Right atrium auricular region (tissue), 2 donors: ENCODE measurements at regions not wholly inside any gene's neighbourhood (a gene's known extent, or its start where the extent isn't known, plus 50 kb on each side); places are given as distances from the start of the nearest gene placed in this dataset.
"Not testable (repeated sequence)": the region's sequence is repeated elsewhere in the genome, so short reads cannot be mapped to it uniquely, and the experiment has no call there.

ENCODE experiments used
- DNase-seq: peaks from one replicate; pipeline ENCODE4 v3.0.0-alpha.2; 2019; ENCODE audit warnings: low spot score
- H3K27ac ChIP-seq, 2 donors: fragments of 200-600 bp; sonication (generic); 1 replicate in 1 of 2; 2 replicates in 1 of 2; pipeline ENCODE4 v1.5.1; 2016 to 2019
- H3K27me3 ChIP-seq, 2 donors: fragments of 200-600 bp; sonication (generic); one replicate each; pipeline versions ENCODE4 v1.5.1 to v1.6.0; 2017 to 2019
- H3K36me3 ChIP-seq: fragments of 200-600 bp; sonication (generic); one replicate; pipeline ENCODE4 v1.5.1; 2016
- H3K4me1 ChIP-seq, 2 donors: fragments of 200-600 bp; sonication (generic); one replicate each; pipeline versions ENCODE4 v1.5.1 to v1.6.0; 2017 to 2019
- H3K4me3 ChIP-seq, 2 donors: fragments of 200-600 bp; sonication (generic); 1 replicate in 1 of 2; 2 replicates in 1 of 2; pipeline ENCODE4 v1.5.1; 2017 to 2019; ENCODE audit warnings: mild to moderate bottlenecking in 1 of 2, moderate library complexity in 1 of 2
- H3K9me3 ChIP-seq, 2 donors: fragments of 200-600 bp; sonication (generic); one replicate each; pipeline ENCODE4 v1.5.1; 2019
- TF ChIP-seq, protein P1 (sequence below), 2 donors: fragments of 200-600 bp; sonication (generic); IDR thresholded peaks; one replicate each; pipeline ENCODE4 v1.5.1; 2019; ENCODE audit warnings: antibody characterized with exemption in 2 of 2

DNA sequence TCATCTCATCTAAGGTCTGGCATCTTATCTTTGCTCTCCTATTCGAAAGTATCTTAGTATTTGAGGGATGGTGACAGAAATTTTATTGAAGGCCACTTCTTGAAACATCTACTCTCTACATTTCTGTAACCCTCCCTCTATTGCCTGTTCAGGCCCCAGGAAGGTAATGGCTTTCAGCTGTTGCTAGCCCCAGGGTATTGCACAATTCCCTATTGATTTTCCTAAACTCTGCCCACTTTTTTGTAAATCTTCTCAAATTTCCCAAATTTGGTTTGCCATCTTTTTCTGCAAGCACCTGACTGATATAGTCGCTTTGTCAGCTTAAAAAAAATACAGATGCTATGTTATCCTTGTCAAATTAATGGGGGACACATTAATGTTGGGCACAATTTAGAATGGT lies 242.1 kb downstream of the RAP2B start:
- TF ChIP-seq, protein P1, sequence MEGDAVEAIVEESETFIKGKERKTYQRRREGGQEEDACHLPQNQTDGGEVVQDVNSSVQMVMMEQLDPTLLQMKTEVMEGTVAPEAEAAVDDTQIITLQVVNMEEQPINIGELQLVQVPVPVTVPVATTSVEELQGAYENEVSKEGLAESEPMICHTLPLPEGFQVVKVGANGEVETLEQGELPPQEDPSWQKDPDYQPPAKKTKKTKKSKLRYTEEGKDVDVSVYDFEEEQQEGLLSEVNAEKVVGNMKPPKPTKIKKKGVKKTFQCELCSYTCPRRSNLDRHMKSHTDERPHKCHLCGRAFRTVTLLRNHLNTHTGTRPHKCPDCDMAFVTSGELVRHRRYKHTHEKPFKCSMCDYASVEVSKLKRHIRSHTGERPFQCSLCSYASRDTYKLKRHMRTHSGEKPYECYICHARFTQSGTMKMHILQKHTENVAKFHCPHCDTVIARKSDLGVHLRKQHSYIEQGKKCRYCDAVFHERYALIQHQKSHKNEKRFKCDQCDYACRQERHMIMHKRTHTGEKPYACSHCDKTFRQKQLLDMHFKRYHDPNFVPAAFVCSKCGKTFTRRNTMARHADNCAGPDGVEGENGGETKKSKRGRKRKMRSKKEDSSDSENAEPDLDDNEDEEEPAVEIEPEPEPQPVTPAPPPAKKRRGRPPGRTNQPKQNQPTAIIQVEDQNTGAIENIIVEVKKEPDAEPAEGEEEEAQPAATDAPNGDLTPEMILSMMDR (IDR thresholded peaks at IDR 0.05), result no peak
- no peak for DNase-seq
- Histone ChIP-seq H3K27me3 (no peaks in the 10 kb centered on the region), H3K27ac (no peak overlapping the region), H3K36me3 (no peaks in the 10 kb centered on the region), H3K4me1 (no peaks in the 10 kb centered on the region), H3K9me3 (no peaks in the 10 kb centered on the region), H3K4me3 (no peak overlapping the region)

DNA sequence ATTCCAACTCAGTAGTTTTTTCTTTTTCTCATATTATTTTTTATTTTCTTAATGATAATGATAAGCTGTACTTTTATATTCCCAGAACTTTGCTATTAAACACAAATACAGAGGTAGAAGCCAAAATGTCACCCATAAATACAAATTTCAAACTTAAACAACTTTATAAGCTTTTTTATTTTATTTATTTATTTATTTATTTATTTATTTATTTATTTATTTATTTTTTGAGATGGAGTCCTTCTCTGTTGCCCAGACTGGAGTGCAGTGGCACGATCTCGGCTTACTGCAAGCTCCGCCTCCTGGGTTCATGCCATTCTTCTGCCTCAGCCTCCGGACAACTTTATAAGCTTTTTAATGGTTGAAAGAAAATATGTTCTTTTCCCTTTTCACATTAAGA lies 243.3 kb downstream of the RAP2B start:
- not testable (repeated sequence) for H3K4me1 ChIP-seq, H3K9me3 ChIP-seq, H3K36me3 ChIP-seq, H3K4me3 ChIP-seq, DNase-seq, H3K27me3 ChIP-seq, H3K27ac ChIP-seq

DNA sequence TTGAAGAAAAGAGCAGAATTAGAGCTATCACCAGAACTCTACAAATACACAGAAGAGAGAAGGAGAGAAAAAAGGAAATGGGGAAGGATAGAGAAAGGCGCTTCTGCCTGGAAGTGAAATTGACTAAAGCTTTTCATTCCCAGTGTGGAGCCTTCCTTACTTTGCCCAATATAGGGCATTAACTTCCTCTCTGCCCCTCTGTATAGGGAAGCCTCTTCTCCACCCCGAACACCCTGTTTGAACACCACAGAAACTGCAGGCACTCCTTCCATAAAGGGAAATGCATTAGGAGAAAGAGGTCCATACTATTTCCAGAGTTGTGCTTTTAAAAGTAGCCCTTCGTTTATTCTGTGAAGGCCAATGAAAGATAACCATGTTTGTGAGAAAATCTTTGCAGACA lies 248.5 kb downstream of the RAP2B start:
- Histone ChIP-seq H3K4me1 (no peaks in the 10 kb centered on the region), H3K36me3 (no peaks in the 10 kb centered on the region), H3K27ac (no peak overlapping the region), H3K9me3 (no peaks in the 10 kb centered on the region), H3K4me3 (no peak overlapping the region), H3K27me3 (no peaks in the 10 kb centered on the region)
- no peak for DNase-seq
- TF ChIP-seq, protein P1 (IDR thresholded peaks at IDR 0.05), result no peak

GRCh38 chr3:153414982-153415381 lies 253.0 kb downstream of the RAP2B start:
- DNase-seq, result no peak
- Histone ChIP-seq H3K27ac (no peak overlapping the region), H3K9me3 (peaks cover 0 to 19% of the 10 kb centered on the region in 2 donors), H3K4me1 (no peaks in the 10 kb centered on the region), H3K36me3 (no peaks in the 10 kb centered on the region), H3K4me3 (no peak overlapping the region), H3K27me3 (no peaks in the 10 kb centered on the region)
- TF ChIP-seq, protein P1 (IDR thresholded peaks at IDR 0.05), result no peak

GRCh38 chr3:153422314-153422713 lies 260.3 kb downstream of the RAP2B start:
- DNase-seq, result no peak
- Histone ChIP-seq H3K9me3 (peaks cover 0 to 55% of the 10 kb centered on the region in 2 donors), H3K36me3 (no peaks in the 10 kb centered on the region), H3K4me1 (no peaks in the 10 kb centered on the region), H3K4me3 (no peak overlapping the region), H3K27me3 (no peaks in the 10 kb centered on the region), H3K27ac (no peak overlapping the region)
- TF ChIP-seq, protein P1 (IDR thresholded peaks at IDR 0.05), result no peak

GRCh38 chr3:153423820-153424219 lies 261.8 kb downstream of the RAP2B start:
- not testable (repeated sequence) for H3K27me3 ChIP-seq, H3K4me3 ChIP-seq
- H3K9me3 ChIP-seq, result peaks cover 0 to 43% of the 10 kb centered on the region in 2 donors

GRCh38 chr3:153426344-153426743 lies 264.3 kb downstream of the RAP2B start:
- TF ChIP-seq, protein P1 (IDR thresholded peaks at IDR 0.05), result no peak
- no peak for DNase-seq
- H3K27ac ChIP-seq, result no peak overlapping the region
- no peaks in the 10 kb centered on the region for H3K36me3 ChIP-seq
- H3K4me3 ChIP-seq, result no peak overlapping the region
- H3K27me3 ChIP-seq, result no peaks in the 10 kb centered on the region
- no peaks in the 10 kb centered on the region for H3K4me1 ChIP-seq
- H3K9me3 ChIP-seq, result peaks cover 0 to 24% of the 10 kb centered on the region in 2 donors

More at GRCh38 chr3:153423820-153424219, 261.8 kb downstream of the RAP2B start:
- H3K27ac ChIP-seq, H3K4me1 ChIP-seq, DNase-seq, H3K36me3 ChIP-seq: not testable (repeated sequence)
